ENCODE measurements at regions not wholly inside any gene's neighbourhood (a gene's known extent, or its start where the extent isn't known, plus 50 kb on each side); places are given as distances from the start of the nearest gene placed in this dataset.
"Not testable (repeated sequence)": the region's sequence is repeated elsewhere in the genome, so short reads cannot be mapped to it uniquely, and the experiment has no call there.

DNA sequence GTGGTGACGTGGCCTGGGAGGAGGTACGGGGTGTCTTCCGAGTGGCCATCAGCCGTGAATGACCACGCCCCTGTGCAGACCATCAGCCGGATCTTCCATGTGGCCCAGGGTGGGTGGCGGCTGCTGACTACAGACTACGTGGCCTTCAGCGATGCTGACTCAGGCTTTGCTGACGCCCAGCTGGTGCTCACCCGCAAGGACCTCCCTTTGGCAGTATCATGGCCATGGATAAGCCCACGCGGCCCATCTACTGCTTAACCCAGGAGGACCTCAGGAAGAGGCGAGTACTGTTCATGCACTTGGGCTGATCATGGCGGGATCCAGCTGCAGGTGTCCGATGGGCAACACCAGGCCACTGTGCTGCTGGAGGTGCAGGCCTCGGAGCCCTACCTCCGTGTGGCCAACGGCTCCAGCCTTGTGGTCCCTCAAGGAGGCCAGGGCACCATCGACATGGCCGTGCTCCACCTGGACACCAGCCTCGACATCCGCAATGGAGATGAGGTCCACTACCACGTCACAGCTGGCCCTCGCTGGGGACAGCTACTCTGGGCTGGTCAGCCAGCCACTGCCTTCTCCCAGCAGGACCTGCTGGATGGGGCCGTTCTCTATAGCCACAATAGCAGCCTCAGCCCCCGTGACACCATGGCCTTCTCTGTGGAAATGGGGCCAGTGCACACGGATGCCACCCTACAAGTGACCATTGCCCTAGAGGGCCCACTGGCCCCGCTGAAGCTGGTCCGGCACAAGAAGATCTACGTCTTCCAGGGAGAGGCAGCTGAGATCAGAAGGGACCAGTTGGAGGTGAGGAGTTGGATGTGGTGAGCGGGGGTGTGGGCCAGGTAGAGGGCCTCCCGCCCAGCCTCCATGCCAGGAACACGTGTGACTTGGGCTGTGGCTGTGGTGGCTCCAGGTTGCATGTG, 178.4 kb downstream of the TBC1D2B start:
- H3K4me3 ChIP-seq = no peak overlapping the region
- no peaks in the 10 kb centered on the region for H3K36me3 ChIP-seq
- no peak overlapping the region for H3K27ac ChIP-seq
- TF ChIP-seq EP300 (IDR thresholded peaks at IDR 0.05) (no peak), POLR2A (IDR thresholded peaks at IDR 0.05) (no peak), POLR2AphosphoS5 (IDR thresholded peaks at IDR 0.05) (no peak)
- TF ChIP-seq, protein P1, sequence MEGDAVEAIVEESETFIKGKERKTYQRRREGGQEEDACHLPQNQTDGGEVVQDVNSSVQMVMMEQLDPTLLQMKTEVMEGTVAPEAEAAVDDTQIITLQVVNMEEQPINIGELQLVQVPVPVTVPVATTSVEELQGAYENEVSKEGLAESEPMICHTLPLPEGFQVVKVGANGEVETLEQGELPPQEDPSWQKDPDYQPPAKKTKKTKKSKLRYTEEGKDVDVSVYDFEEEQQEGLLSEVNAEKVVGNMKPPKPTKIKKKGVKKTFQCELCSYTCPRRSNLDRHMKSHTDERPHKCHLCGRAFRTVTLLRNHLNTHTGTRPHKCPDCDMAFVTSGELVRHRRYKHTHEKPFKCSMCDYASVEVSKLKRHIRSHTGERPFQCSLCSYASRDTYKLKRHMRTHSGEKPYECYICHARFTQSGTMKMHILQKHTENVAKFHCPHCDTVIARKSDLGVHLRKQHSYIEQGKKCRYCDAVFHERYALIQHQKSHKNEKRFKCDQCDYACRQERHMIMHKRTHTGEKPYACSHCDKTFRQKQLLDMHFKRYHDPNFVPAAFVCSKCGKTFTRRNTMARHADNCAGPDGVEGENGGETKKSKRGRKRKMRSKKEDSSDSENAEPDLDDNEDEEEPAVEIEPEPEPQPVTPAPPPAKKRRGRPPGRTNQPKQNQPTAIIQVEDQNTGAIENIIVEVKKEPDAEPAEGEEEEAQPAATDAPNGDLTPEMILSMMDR (IDR thresholded peaks at IDR 0.05) = no peak
- H3K4me1 ChIP-seq = no peaks in the 10 kb centered on the region
- ATAC-seq = no peak
- H3K27me3 ChIP-seq = no peaks in the 10 kb centered on the region
- no CpG with 5 or more reads among the region's 34 CpGs for WGBS, 2 donors (ENCODE audit: low coverage in 1 of 2)
- no peaks in the 10 kb centered on the region for H3K9me3 ChIP-seq

DNA sequence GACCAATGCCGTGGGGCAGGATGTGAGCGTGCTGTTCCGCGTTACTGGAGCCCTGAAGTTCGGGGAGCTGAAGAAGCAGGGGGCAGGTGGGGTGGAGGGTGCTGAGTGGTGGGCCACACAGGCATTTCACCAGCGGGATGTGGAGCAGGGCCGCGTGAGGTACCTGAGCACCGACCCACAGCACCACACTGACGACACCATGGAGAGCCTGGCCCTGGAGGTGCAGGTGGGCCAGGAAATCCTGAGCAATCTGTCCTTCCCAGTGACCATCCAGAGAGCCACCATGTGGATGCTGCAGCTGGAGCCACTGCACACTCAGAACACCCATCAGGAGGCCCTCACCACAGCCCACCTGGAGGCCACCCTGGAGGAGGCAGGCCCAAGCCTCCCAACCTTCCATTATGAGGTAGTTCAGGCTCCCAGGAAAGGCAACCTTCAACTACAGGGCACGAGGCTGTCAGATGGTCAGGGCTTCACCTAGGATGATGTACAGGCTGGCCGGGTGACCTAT, 179.6 kb downstream of the TBC1D2B start:
- no peaks in the 10 kb centered on the region for H3K4me1 ChIP-seq
- no peaks in the 10 kb centered on the region for H3K36me3 ChIP-seq
- TF ChIP-seq EP300 (IDR thresholded peaks at IDR 0.05) (no peak), POLR2A (IDR thresholded peaks at IDR 0.05) (no peak), POLR2AphosphoS5 (IDR thresholded peaks at IDR 0.05) (no peak)
- TF ChIP-seq, protein P1 (IDR thresholded peaks at IDR 0.05) = no peak
- no peak overlapping the region for H3K27ac ChIP-seq
- 100% methylated on average over 1 to 2 of the region's 12 CpGs for WGBS, 2 donors (ENCODE audit: low coverage in 1 of 2)
- H3K9me3 ChIP-seq = no peaks in the 10 kb centered on the region
- H3K27me3 ChIP-seq = no peaks in the 10 kb centered on the region
- no peak for ATAC-seq
- H3K4me3 ChIP-seq = no peak overlapping the region

DNA sequence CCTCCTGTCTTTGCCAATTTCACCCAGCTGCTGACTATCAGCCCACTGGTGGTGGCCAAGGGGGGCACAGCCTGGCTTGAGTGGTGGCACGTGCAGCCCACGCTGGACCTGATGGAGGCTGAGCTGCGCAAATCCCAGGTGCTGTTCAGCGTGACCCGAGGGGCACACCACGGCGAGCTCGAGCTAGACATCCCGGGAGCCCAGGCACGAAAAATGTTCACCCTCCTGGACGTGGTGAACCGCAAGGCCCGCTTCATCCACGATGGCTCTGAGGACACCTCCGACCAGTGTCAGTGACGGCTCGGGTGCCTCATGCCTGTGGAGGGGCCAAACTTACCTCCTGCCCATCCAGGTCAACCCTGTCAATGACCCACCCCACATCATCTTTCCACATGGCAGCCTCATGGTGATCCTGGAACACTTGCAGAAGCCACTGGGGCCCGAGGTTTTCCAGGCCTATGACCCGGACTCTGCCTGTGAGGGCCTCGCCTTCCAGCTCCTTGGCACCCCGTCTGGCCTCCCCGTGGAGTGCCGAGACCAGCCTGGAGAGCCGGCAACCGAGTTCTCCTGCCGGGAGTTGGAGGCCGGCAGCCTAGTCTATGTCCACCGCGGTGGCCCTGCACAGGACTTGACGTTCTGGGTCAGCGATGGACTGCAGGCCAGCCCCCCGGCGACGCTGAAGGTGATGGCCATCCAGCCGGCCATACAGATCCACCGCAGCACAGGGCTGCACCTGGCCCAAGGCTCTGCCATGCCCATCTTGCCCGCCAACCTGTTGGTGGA, 180.2 kb downstream of the TBC1D2B start:
- H3K4me3 ChIP-seq, H3K27ac ChIP-seq, H3K4me1 ChIP-seq, H3K36me3 ChIP-seq, H3K27me3 ChIP-seq, H3K9me3 ChIP-seq, ATAC-seq: not testable (repeated sequence)
- 90% methylated on average over 2 of the region's 37 CpGs; no CpG with 5 or more reads in 1 of the 2 donors for WGBS, 2 donors (ENCODE audit: low coverage in 1 of 2)

DNA sequence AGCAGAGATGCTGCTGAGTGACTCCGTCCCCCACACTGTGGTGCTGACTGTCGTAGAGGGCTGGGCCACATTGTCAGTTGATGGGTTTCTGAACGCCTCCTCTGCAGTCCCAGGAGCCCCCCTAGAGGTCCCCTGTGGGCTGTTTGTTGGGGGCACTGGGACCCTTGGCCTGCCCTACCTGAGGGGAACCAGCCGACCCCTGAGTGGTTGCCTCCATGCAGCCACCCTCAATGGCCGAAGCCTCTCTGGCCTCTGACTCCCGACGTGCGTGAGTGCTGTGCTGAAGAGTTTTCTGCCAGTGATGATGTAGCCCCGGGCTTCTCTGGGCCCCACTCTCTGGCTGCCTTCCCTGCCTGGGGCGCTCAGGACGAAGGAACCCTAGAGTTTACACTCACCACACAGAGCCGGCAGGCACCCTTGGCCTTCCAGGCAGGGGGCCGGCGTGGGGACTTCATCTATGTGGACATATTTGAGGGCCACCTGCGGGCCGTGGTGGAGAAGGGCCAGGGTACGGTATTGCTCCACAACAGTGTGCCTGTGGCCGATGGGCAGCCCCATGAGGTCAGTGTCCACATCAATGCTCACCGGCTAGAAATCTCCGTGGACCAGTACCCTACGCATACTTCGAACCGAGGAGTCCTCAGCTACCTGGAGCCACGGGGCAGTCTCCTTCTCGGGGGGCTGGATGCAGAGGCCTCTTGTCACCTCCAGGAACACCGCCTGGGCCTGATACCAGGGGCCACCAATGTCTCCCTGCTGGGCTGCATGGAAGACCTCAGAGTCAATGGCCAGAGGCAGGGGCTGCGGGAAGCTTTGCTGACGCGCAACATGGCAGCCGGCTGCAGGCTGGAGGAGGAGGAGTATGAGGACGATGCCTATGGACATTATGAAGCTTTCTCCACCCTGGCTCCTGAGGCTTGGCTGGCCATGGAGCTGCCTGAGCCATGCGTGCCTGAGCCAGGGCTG, 181.1 kb downstream of the TBC1D2B start:
- no CpG with 5 or more reads among the region's 32 CpGs for WGBS, 2 donors (ENCODE audit: low coverage in 1 of 2)
- not testable (repeated sequence) for H3K36me3 ChIP-seq, H3K9me3 ChIP-seq, ATAC-seq, H3K27me3 ChIP-seq, H3K27ac ChIP-seq, H3K4me3 ChIP-seq, H3K4me1 ChIP-seq

GRCh38 chr15:77895742-77896141, 181.8 kb downstream of the TBC1D2B start:
- Histone ChIP-seq H3K27me3 (no peaks in the 10 kb centered on the region), H3K4me3 (no peak overlapping the region), H3K4me1 (no peaks in the 10 kb centered on the region), H3K9me3 (no peaks in the 10 kb centered on the region), H3K36me3 (no peaks in the 10 kb centered on the region), H3K27ac (no peak overlapping the region)
- 55 to 88% methylated on average over 2 to 3 of the region's 3 CpGs for WGBS, 2 donors (ENCODE audit: low coverage in 1 of 2)
- TF ChIP-seq POLR2AphosphoS5 (IDR thresholded peaks at IDR 0.05) (no peak), EP300 (IDR thresholded peaks at IDR 0.05) (no peak), POLR2A (IDR thresholded peaks at IDR 0.05) (no peak)
- TF ChIP-seq, protein P1 (IDR thresholded peaks at IDR 0.05) = no peak
- no peak for ATAC-seq

GRCh38 chr15:77895145-77895544, 182.4 kb downstream of the TBC1D2B start:
- H3K27me3 ChIP-seq, H3K36me3 ChIP-seq, H3K4me3 ChIP-seq, H3K9me3 ChIP-seq, ATAC-seq, H3K4me1 ChIP-seq, H3K27ac ChIP-seq: not testable (repeated sequence)
- WGBS, 2 donors (ENCODE audit: low coverage in 1 of 2) = 76 to 77% methylated on average over 4 of the region's 4 CpGs

- H3K36me3 ChIP-seq, H3K4me1 ChIP-seq, ATAC-seq, H3K4me3 ChIP-seq, H3K27me3 ChIP-seq, H3K27ac ChIP-seq, H3K9me3 ChIP-seq: not testable (repeated sequence)
- WGBS, 2 donors (ENCODE audit: low coverage in 1 of 2) = 60% methylated on average over 2 of the region's 52 CpGs; no CpG with 5 or more reads in 1 of the 2 donors
These were observed 183.6 kb downstream of the TBC1D2B start for GRCh38 chr15:77893671-77894640.

- no CpG with 5 or more reads among the region's 7 CpGs for WGBS, 2 donors (ENCODE audit: low coverage in 1 of 2)
These were observed 184.3 kb downstream of the TBC1D2B start for GRCh38 chr15:77893246-77893645.

More at GRCh38 chr15:77893246-77893645, 184.3 kb downstream of the TBC1D2B start:
- H3K4me3 ChIP-seq, ATAC-seq, H3K9me3 ChIP-seq, H3K4me1 ChIP-seq, H3K27me3 ChIP-seq, H3K36me3 ChIP-seq, H3K27ac ChIP-seq: not testable (repeated sequence)
